Tibial nerve (tissue), 4 donors: ENCODE measurements at regions not wholly inside any gene's neighbourhood (a gene's known extent, or its start where the extent isn't known, plus 50 kb on each side); places are given as distances from the start of the nearest gene placed in this dataset.

ENCODE experiments used
- DNase-seq, 2 donors: peaks; one replicate each; pipeline ENCODE4 v3.0.0-alpha.2; 2019; ENCODE audit warnings: low spot score in 2 of 2
- H3K27ac ChIP-seq, 4 donors: fragments of 200-600 bp; sonication (generic) in 3 of 4; one replicate each; pipeline ENCODE4 v1.5.1; 2017 to 2019; ENCODE audit warnings: mild to moderate bottlenecking in 1 of 4
- H3K27me3 ChIP-seq, 2 donors: fragments of 200-600 bp; sonication (generic) in 1 of 2; one replicate each; pipeline versions ENCODE4 v1.5.1 to v1.6.0; 2017 to 2019
- H3K36me3 ChIP-seq, 3 donors: fragments of 200-600 bp; sonication (generic); one replicate each; pipeline ENCODE4 v1.5.1; 2018 to 2019
- H3K4me1 ChIP-seq, 4 donors: fragments of 200-600 bp; sonication (generic) in 3 of 4; one replicate each; pipeline ENCODE4 v1.5.1; 2017 to 2019
- H3K4me3 ChIP-seq, 4 donors: fragments of 200-600 bp; sonication (generic) in 3 of 4; one replicate each; pipeline ENCODE4 v1.5.1; 2017 to 2019; ENCODE audit warnings: mild to moderate bottlenecking in 1 of 4, moderate library complexity in 1 of 4
- H3K9me3 ChIP-seq, 4 donors: fragments of 200-600 bp; sonication (generic) in 3 of 4; one replicate each; pipeline ENCODE4 v1.5.1; 2017 to 2019
- EP300 ChIP-seq, 2 donors: sonication (generic); formaldehyde crosslinking; IDR thresholded peaks; one replicate each; pipeline ENCODE4 v1.6.1; 2017; ENCODE audit warnings: antibody characterized with exemption in 2 of 2, mild to moderate bottlenecking in 1 of 2
- POLR2A ChIP-seq, 2 donors: fragments of 450-650 bp; IDR thresholded peaks; one replicate each; pipeline ENCODE4 v1.6.1; 2017; ENCODE audit warnings: antibody characterized with exemption in 2 of 2, mild to moderate bottlenecking in 2 of 2, moderate library complexity in 2 of 2
- whole genome bisulfite sequencing, 2 donors: methylation state at CpG; one replicate each; pipeline ENCODE4 v1.1.5; 2018; 5-methylcytosine and 5-hydroxymethylcytosine counted together
- TF ChIP-seq, protein P1 (sequence below), 5 experiments: fragments of 200-600 bp in 3 of 5; fragments of 450-650 bp in 2 of 5; sonication (generic) in 3 of 5; IDR thresholded peaks; one replicate each; pipeline ENCODE4 v1.5.1; 2016 to 2019; ENCODE audit warnings: antibody characterized with exemption in 5 of 5, mild to moderate bottlenecking in 3 of 5, moderate library complexity in 2 of 5

GRCh38 chr7:116614499-116615262 lies 57.3 kb upstream of the MET start:
- no peaks in the 10 kb centered on the region for H3K36me3 ChIP-seq
- H3K4me1 ChIP-seq, result peaks cover 0 to 27% (median 2%) of the 10 kb centered on the region in 4 donors
- no peaks in the 10 kb centered on the region for H3K9me3 ChIP-seq
- no peak for DNase-seq
- TF ChIP-seq POLR2A (IDR thresholded peaks at IDR 0.05) (no peak), EP300 (IDR thresholded peaks at IDR 0.05) (no peak)
- TF ChIP-seq, protein P1, sequence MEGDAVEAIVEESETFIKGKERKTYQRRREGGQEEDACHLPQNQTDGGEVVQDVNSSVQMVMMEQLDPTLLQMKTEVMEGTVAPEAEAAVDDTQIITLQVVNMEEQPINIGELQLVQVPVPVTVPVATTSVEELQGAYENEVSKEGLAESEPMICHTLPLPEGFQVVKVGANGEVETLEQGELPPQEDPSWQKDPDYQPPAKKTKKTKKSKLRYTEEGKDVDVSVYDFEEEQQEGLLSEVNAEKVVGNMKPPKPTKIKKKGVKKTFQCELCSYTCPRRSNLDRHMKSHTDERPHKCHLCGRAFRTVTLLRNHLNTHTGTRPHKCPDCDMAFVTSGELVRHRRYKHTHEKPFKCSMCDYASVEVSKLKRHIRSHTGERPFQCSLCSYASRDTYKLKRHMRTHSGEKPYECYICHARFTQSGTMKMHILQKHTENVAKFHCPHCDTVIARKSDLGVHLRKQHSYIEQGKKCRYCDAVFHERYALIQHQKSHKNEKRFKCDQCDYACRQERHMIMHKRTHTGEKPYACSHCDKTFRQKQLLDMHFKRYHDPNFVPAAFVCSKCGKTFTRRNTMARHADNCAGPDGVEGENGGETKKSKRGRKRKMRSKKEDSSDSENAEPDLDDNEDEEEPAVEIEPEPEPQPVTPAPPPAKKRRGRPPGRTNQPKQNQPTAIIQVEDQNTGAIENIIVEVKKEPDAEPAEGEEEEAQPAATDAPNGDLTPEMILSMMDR (IDR thresholded peaks at IDR 0.05), result no peak
- no peak overlapping the region for H3K27ac ChIP-seq
- H3K4me3 ChIP-seq, result no peak overlapping the region
- 48 to 60% methylated on average over 7 of the region's 7 CpGs for WGBS, 2 donors
- no peaks in the 10 kb centered on the region for H3K27me3 ChIP-seq

DNA sequence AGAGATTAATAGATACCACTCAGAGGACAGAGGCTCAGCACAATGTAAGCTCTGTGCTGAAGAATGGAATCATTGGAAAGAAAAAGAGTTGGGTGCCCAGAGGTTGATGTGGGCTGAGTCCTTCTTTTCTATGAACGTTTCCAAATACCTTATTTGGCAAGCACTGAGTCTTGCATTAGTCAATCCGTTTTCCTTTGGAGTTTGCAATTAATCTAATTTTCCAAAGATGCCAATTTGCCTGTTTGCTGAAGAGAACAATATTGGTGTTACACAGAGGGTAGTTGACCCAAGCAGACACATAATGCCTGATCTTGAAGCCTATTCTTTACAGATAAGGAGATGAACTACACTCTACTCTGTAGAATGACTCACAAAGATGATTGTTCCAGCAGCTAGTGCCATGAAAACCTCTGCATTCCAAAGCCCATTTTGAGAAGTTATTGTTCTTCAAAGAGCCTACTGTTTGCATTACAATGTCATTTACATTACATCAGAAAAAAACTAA lies 55.4 kb upstream of the MET start:
- H3K36me3 ChIP-seq, result no peaks in the 10 kb centered on the region
- H3K9me3 ChIP-seq, result peaks cover 0 to 12% (median 0%) of the 10 kb centered on the region in 4 donors
- no peaks in the 10 kb centered on the region for H3K27me3 ChIP-seq
- TF ChIP-seq POLR2A (IDR thresholded peaks at IDR 0.05), result no peak
- TF ChIP-seq EP300 (IDR thresholded peaks at IDR 0.05), result no peak
- TF ChIP-seq, protein P1 (IDR thresholded peaks at IDR 0.05), result no peak
- H3K4me3 ChIP-seq, result no peak overlapping the region
- peak overlapping the region in 1 of 4 donors; percentile 1 for H3K27ac ChIP-seq
- WGBS, 2 donors, result 12 to 25% methylated on average over 2 of the region's 2 CpGs
- peaks cover 0 to 27% (median 2%) of the 10 kb centered on the region in 4 donors for H3K4me1 ChIP-seq
- DNase-seq, result no peak

GRCh38 chr7:116617878-116618277 lies 54.1 kb upstream of the MET start:
- TF ChIP-seq POLR2A (IDR thresholded peaks at IDR 0.05) (no peak), EP300 (IDR thresholded peaks at IDR 0.05) (no peak)
- TF ChIP-seq, protein P1 (IDR thresholded peaks at IDR 0.05), result no peak
- H3K27me3 ChIP-seq, result peaks cover 0 to 4% of the 10 kb centered on the region in 2 donors
- H3K4me1 ChIP-seq, result peaks cover 0 to 27% (median 2%) of the 10 kb centered on the region in 4 donors
- H3K9me3 ChIP-seq, result peaks cover 0 to 12% (median 0%) of the 10 kb centered on the region in 4 donors
- H3K4me3 ChIP-seq, result no peak overlapping the region
- DNase-seq, result no peak
- no peak overlapping the region for H3K27ac ChIP-seq
- H3K36me3 ChIP-seq, result no peaks in the 10 kb centered on the region
- 57 to 68% methylated on average over 4 of the region's 4 CpGs for WGBS, 2 donors

- Histone ChIP-seq H3K36me3 (no peaks in the 10 kb centered on the region), H3K27ac (no peak overlapping the region), H3K27me3 (peaks cover 0 to 5% of the 10 kb centered on the region in 2 donors), H3K4me1 (peaks cover 0 to 27% (median 2%) of the 10 kb centered on the region in 4 donors), H3K9me3 (peaks cover 0 to 12% (median 0%) of the 10 kb centered on the region in 4 donors), H3K4me3 (no peak overlapping the region)
- TF ChIP-seq, protein P1 (IDR thresholded peaks at IDR 0.05), result no peak
- TF ChIP-seq POLR2A (IDR thresholded peaks at IDR 0.05), result no peak
- no peak for TF ChIP-seq EP300 (IDR thresholded peaks at IDR 0.05)
- no peak for DNase-seq
- 82 to 83% methylated on average over 3 of the region's 3 CpGs for WGBS, 2 donors
Observed at GRCh38 chr7:116618338-116619128, 53.5 kb upstream of the MET start.
